ENCODE measurements at regions not wholly inside any gene's neighbourhood (a gene's known extent, or its start where the extent isn't known, plus 50 kb on each side); places are given as distances from the start of the nearest gene placed in this dataset.

DNA sequence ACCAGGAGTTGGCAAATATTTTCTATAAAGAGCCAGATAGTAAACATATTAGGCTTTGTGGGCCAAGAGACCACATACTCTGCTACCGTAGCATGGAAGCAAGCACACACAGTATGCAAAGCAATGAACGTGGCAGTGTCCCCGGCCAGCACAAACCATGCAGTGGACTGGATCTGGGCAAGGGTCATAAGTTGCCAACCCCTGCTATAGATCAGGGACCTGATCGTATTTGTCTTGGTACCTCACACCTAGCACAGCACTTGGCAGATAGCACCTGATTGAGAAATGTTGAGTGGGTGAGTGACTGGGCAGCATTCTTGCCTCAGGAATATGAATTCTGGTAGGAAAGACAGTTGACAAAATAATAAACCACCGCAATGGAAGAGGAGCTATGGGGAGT is 331.9 kb downstream of the FGFR2 start:
- Histone ChIP-seq H3K27me3 (ENCODE audit: insufficient read depth) (no peaks in the 10 kb centered on the region), H3K4me2 (no peak overlapping the region), H3K9ac (no peak overlapping the region), H4K20me1 (ENCODE audit: insufficient read depth) (no peaks in the 10 kb centered on the region), H3K4me3 (ENCODE audit: low read depth in 2 of 2, low read length in 1 of 2) (no peak overlapping the region), H3K27ac (ENCODE audit: low read depth in 2 of 2, low read length in 1 of 2) (no peak overlapping the region), H3K36me3 (replicated peaks in 1 of 2; ENCODE audit: control insufficient read depth in 1 of 2, insufficient read depth in 2 of 2, low read length in 1 of 2) (no peaks in the 10 kb centered on the region), H3K9me2 (no peaks in the 10 kb centered on the region), H3F3A (replicated peaks; ENCODE audit: insufficient read depth) (no peaks in the 10 kb centered on the region), H2AFZ (ENCODE audit: low read depth) (no peak overlapping the region), H3K4me1 (ENCODE audit: control insufficient read depth in 1 of 2, insufficient read depth in 2 of 2, low read depth in 1 of 2, low read length in 1 of 2) (no peaks in the 10 kb centered on the region), H3K9me3 (no peaks in the 10 kb centered on the region; the same call in 1 of the 2 replicates), H3K79me2 (ENCODE audit: insufficient read depth) (no peaks in the 10 kb centered on the region)
- POLR2A ChIA-PET, result no interaction called here
- WGBS (ENCODE audit: low lambda C conversion rate), result 24% methylated on average over 5 of the region's 5 CpGs
- no peak for DNase-seq
- CTCF ChIA-PET, result no interaction called here
- TF ChIP-seq MXI1 (IDR thresholded peaks at IDR 0.05; ENCODE audit: low read depth, low read length) (no peak), NRF1 (IDR thresholded peaks at IDR 0.05; ENCODE audit: low read depth, low read length) (no peak), CTCF (IDR thresholded peaks at IDR 0.05) (no peak), FOXJ3 (CRISPR knock-in tag; IDR thresholded peaks at IDR 0.05) (no peak), FOXM1 (IDR thresholded peaks at IDR 0.05; ENCODE audit: low read depth) (no peak), POLR2AphosphoS5 (IDR thresholded peaks at IDR 0.05; ENCODE audit: low read depth, low read length) (no peak), FOSL2 (IDR thresholded peaks at IDR 0.05; ENCODE audit: borderline replicate concordance, low read depth) (no peak), GABPA (IDR thresholded peaks at IDR 0.05; ENCODE audit: low read depth) (no peak), CHD2 (IDR thresholded peaks at IDR 0.05; ENCODE audit: low read length, partially characterized antibody) (no peak), RAD21 (IDR thresholded peaks at IDR 0.05; ENCODE audit: low read length) (no peak), USF1 (IDR thresholded peaks at IDR 0.05; ENCODE audit: borderline replicate concordance, low read depth) (no peak), MEF2A (IDR thresholded peaks at IDR 0.05; ENCODE audit: borderline replicate concordance, low read depth) (no peak), EP300 (IDR thresholded peaks at IDR 0.05; ENCODE audit: borderline replicate concordance in 1 of 2, low read depth in 1 of 2, low read length in 1 of 2) (no peak), TEAD4 (IDR thresholded peaks at IDR 0.05; ENCODE audit: borderline replicate concordance, insufficient read depth) (no peak), RFX5 (IDR thresholded peaks at IDR 0.05; ENCODE audit: low read length) (no peak), ZBTB33 (IDR thresholded peaks at IDR 0.05; ENCODE audit: borderline replicate concordance, low read depth) (no peak), YY1 (IDR thresholded peaks at IDR 0.05; ENCODE audit: low read depth) (no peak)
- TF ChIP-seq, protein P1, sequence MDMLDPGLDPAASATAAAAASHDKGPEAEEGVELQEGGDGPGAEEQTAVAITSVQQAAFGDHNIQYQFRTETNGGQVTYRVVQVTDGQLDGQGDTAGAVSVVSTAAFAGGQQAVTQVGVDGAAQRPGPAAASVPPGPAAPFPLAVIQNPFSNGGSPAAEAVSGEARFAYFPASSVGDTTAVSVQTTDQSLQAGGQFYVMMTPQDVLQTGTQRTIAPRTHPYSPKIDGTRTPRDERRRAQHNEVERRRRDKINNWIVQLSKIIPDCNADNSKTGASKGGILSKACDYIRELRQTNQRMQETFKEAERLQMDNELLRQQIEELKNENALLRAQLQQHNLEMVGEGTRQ (IDR thresholded peaks at IDR 0.05; ENCODE audit: borderline replicate concordance, low read depth, low read length), result no peak

Data from SK-N-SH (cell line).